PC-9 (cell line): ENCODE measurements at regions not wholly inside any gene's neighbourhood (a gene's known extent, or its start where the extent isn't known, plus 50 kb on each side); places are given as distances from the start of the nearest gene placed in this dataset.
"Not testable (repeated sequence)": the region's sequence is repeated elsewhere in the genome, so short reads cannot be mapped to it uniquely, and the experiment has no call there.

ENCODE experiments used
- BruUV-seq: library from RNA; stranded (reverse); fragments of 400-500 nt; replicated peaks from 2 replicates; lab custom pipeline; 2021; lab: Mats Ljungman, UMichigan
- CTCF ChIA-PET: fragments of 300-600 bp; sonication (Branson Sonifier 250); formaldehyde crosslinking; loops from one replicate; lab custom pipeline; 2022; ENCODE audit warnings: antibody characterized with exemption; lab: Charles Lee
- POLR2A ChIA-PET: fragments of 300-600 bp; sonication (Branson Sonifier 250); formaldehyde crosslinking; loops from one replicate; lab custom pipeline; 2022; ENCODE audit warnings: antibody characterized with exemption; ENCODE audit not compliant: unreplicated experiment; lab: Charles Lee
- DNase-seq, 2 experiments: peaks; one replicate each; pipeline versions ENCODE4 v3.0.0 to v3.0.0-alpha.2; 2015 to 2022; ENCODE audit warnings: mixed read lengths in 1 of 2
- H2AFZ ChIP-seq: fragments of 200-600 bp; sonication (generic); 2 replicates; pipeline ENCODE4 v1.8.1; 2017; ENCODE audit warnings: antibody characterized with exemption
- H3F3A ChIP-seq: fragments of 200-600 bp; sonication (generic); 2 replicates; pipeline ENCODE4 v1.8.1; 2017; ENCODE audit warnings: antibody characterized with exemption, mild to moderate bottlenecking, low read depth; ENCODE audit not compliant: insufficient read depth
- H3K27ac ChIP-seq: fragments of 200-600 bp; sonication (generic); 2 replicates; pipeline ENCODE4 v1.6.1; 2016; ENCODE audit warnings: mixed run types
- H3K27me3 ChIP-seq: fragments of 200-600 bp; sonication (generic); 2 replicates; pipeline ENCODE4 v1.6.1; 2016; ENCODE audit warnings: low read depth, mixed run types; ENCODE audit not compliant: insufficient read depth
- H3K36me3 ChIP-seq: fragments of 200-600 bp; sonication (generic); 2 replicates; pipeline ENCODE4 v1.6.1; 2016; ENCODE audit warnings: low read depth, mixed run types
- H3K4me1 ChIP-seq: fragments of 200-600 bp; sonication (generic); replicated peaks from 2 replicates; pipeline ENCODE4 v1.6.1; 2016; ENCODE audit warnings: mixed run types; ENCODE audit not compliant: insufficient read depth
- H3K4me2 ChIP-seq: fragments of 200-600 bp; sonication (generic); 2 replicates; pipeline ENCODE4 v1.6.1; 2017; ENCODE audit warnings: mixed run types
- H3K4me3 ChIP-seq: fragments of 200-600 bp; sonication (generic); 2 replicates; pipeline ENCODE4 v1.6.1; 2016; ENCODE audit warnings: mixed run types
- H3K79me2 ChIP-seq: fragments of 200-600 bp; sonication (generic); 2 replicates; pipeline ENCODE4 v1.6.1; 2017; ENCODE audit warnings: low read depth, mixed run types
- H3K9me2 ChIP-seq: fragments of 200-600 bp; sonication (generic); 2 replicates; pipeline ENCODE4 v1.8.1; 2017; ENCODE audit warnings: mild to moderate bottlenecking; ENCODE audit not compliant: insufficient read depth
- H3K9me3 ChIP-seq: fragments of 200-600 bp; sonication (generic); 2 replicates; pipeline ENCODE4 v1.8.1; 2016; ENCODE audit warnings: low read depth; ENCODE audit not compliant: insufficient read depth
- H4K20me1 ChIP-seq: fragments of 200-600 bp; sonication (generic); 2 replicates; pipeline ENCODE4 v1.8.1; 2017; ENCODE audit not compliant: insufficient read depth
- CTCF ChIP-seq: fragments of 200-600 bp; sonication (generic); conservative IDR thresholded peaks from 2 replicates; pipeline ENCODE4 v1.6.1; 2017; ENCODE audit warnings: mixed run types, antibody characterized with exemption, mild to moderate bottlenecking, moderate library complexity
- EZH2 ChIP-seq: fragments of 200-600 bp; sonication (generic); IDR thresholded peaks from 2 replicates; pipeline ENCODE4 v1.8.0; 2017; ENCODE audit warnings: antibody characterized with exemption, low read depth
- intact Hi-C: fragments of 100-400 bp; cut with micrococcal nuclease; formaldehyde crosslinking; loops from one replicate; pipeline ENCODE4 v1.10.0; 2022; ENCODE audit not compliant: unreplicated experiment

- Histone ChIP-seq H3K4me1 (no peaks in the 10 kb centered on the region), H3K27me3 (no peaks in the 10 kb centered on the region), H3K79me2 (no peaks in the 10 kb centered on the region), H4K20me1 (no peaks in the 10 kb centered on the region), H3F3A (no peaks in the 10 kb centered on the region), H3K36me3 (no peaks in the 10 kb centered on the region), H3K4me2 (no peak overlapping the region), H3K4me3 (no peak overlapping the region), H2AFZ (peak overlapping the region; percentile 34; the same call in 1 of the 2 replicates), H3K9me2 (0 out of 2 replicates have a peak, but pooled peaks cover 2% of the 10 kb centered on the region), H3K27ac (no peak overlapping the region), H3K9me3 (no peaks in the 10 kb centered on the region)
- no TSS peak for BruUV-seq
- intact Hi-C loops: no loop called here
- ChIA-PET CTCF (no interaction called here), POLR2A (no interaction called here)
- TF ChIP-seq EZH2 (no peak), CTCF (no peak)
- DNase-seq: no peak
These were observed 455.0 kb downstream of the GJA1 start for GRCh38 chr6:121890307-121890910.

DNA sequence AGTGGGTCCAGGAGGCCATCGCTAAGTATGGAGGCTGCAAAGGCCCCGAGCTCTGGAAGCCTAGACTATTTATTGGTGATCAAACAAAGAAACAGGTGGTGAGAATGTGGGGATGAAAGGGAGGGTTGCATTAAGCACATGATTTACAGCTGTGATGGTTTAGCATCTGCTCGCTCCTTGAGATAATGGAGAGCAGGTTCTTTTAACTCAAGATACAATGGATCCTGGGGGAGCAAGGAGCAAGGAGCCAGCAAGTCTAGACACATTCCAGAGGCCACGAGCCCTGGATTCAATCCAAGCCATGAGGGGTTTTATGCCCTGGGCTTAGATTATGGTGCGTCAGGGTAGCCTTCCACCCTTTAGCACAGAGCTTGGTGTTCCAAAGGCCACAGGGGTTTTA lies 460.3 kb downstream of the GJA1 start:
- H3K4me1 ChIP-seq, POLR2A ChIA-PET, H4K20me1 ChIP-seq, CTCF ChIA-PET, H3K4me3 ChIP-seq, BruUV-seq, H2AFZ ChIP-seq, H3K4me2 ChIP-seq, H3K9me3 ChIP-seq, intact Hi-C loops, H3K36me3 ChIP-seq, H3K27me3 ChIP-seq, H3K79me2 ChIP-seq, DNase-seq, H3K27ac ChIP-seq, H3K9me2 ChIP-seq, H3F3A ChIP-seq: not testable (repeated sequence)

- no peak for TF ChIP-seq EZH2
- TF ChIP-seq CTCF: no peak
- no peaks in the 10 kb centered on the region for H3K9me3 ChIP-seq
- H3K36me3 ChIP-seq: no peaks in the 10 kb centered on the region
- peaks cover 4% of the 10 kb centered on the region; the same call in 1 of the 2 replicates for H3K9me2 ChIP-seq
- no peak overlapping the region for H3K4me3 ChIP-seq
- no peak overlapping the region for H3K27ac ChIP-seq
- no peaks in the 10 kb centered on the region for H3F3A ChIP-seq
- H3K27me3 ChIP-seq: no peaks in the 10 kb centered on the region
- intact Hi-C loops: no loop called here
- H3K79me2 ChIP-seq: no peaks in the 10 kb centered on the region
- H3K4me1 ChIP-seq: no peaks in the 10 kb centered on the region
- no peak for DNase-seq
- H2AFZ ChIP-seq: no peak overlapping the region
- ChIA-PET CTCF (no interaction called here), POLR2A (no interaction called here)
- H4K20me1 ChIP-seq: no peaks in the 10 kb centered on the region
- no peak overlapping the region for H3K4me2 ChIP-seq
- no TSS peak for BruUV-seq
These were observed 460.9 kb downstream of the GJA1 start for GRCh38 chr6:121896363-121896762.

DNA sequence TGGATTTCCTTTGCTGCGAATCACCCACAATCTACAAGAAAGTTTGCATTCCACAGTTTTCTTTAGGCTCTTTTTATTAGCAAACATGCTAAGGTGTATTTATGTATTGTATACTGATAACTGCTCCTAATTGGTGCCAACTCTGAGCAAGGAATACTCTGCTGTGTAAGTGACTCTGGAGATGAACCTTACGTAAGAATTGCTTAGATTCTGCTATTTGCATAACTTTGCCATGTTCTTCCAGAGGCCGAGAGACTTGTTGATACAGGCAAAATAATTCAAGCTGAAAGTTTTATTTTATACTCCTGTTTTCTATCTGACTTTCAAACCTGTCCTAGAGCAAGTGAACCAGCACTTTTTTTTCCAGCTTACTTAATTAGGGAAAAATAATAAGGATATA lies 461.3 kb downstream of the GJA1 start:
- no peaks in the 10 kb centered on the region for H3K79me2 ChIP-seq
- no peaks in the 10 kb centered on the region for H3K4me1 ChIP-seq
- no peak for TF ChIP-seq CTCF
- no peak for TF ChIP-seq EZH2
- no peak overlapping the region for H2AFZ ChIP-seq
- no peak overlapping the region for H3K4me3 ChIP-seq
- H3K9me2 ChIP-seq: peaks cover 4% of the 10 kb centered on the region; the same call in 1 of the 2 replicates
- no peak overlapping the region for H3K27ac ChIP-seq
- no peak overlapping the region for H3K4me2 ChIP-seq
- BruUV-seq: no TSS peak
- H3K9me3 ChIP-seq: no peaks in the 10 kb centered on the region
- no peaks in the 10 kb centered on the region for H3K36me3 ChIP-seq
- no peaks in the 10 kb centered on the region for H3F3A ChIP-seq
- intact Hi-C loops: no loop called here
- POLR2A ChIA-PET: no interaction called here
- no peaks in the 10 kb centered on the region for H4K20me1 ChIP-seq
- CTCF ChIA-PET: no interaction called here
- DNase-seq: no peak
- H3K27me3 ChIP-seq: no peaks in the 10 kb centered on the region
